ENCODE measurements at regions not wholly inside any gene's neighbourhood (a gene's known extent, or its start where the extent isn't known, plus 50 kb on each side); places are given as distances from the start of the nearest gene placed in this dataset.

- no peaks in the 10 kb centered on the region for H3K27me3 ChIP-seq (ENCODE audit: insufficient read depth, low read length)
Observed at GRCh38 chr5:163305655-163306054, 131.7 kb upstream of the CCNG1 start.

More at GRCh38 chr5:163305655-163306054, 131.7 kb upstream of the CCNG1 start:
- Histone ChIP-seq H2AFZ (ENCODE audit: low read length) (no peak overlapping the region), H3T11ph (ENCODE audit: low read length) (no peak overlapping the region), H3K18ac (ENCODE audit: insufficient read length, low read depth, low read length) (no peak overlapping the region), H3K79me1 (ENCODE audit: insufficient read depth, low read depth, low read length, poor library complexity, severe bottlenecking) (no peaks in the 10 kb centered on the region), H3K9me3 (ENCODE audit: control insufficient read depth, low read depth, low read length) (no peaks in the 10 kb centered on the region), H4K91ac (ENCODE audit: insufficient read length, low read depth, low read length) (no peak overlapping the region), H3K56ac (ENCODE audit: insufficient read length, low read depth, low read length) (no peak overlapping the region), H2AK5ac (ENCODE audit: insufficient read length, low read length) (no peak overlapping the region), H3K27ac (ENCODE audit: insufficient read length, low read depth, low read length) (no peak overlapping the region), H3K23ac (ENCODE audit: insufficient read length, low read depth, low read length) (no peak overlapping the region), H3K4me2 (ENCODE audit: insufficient read depth, insufficient read length, low read length) (no peak overlapping the region), H3K23me2 (ENCODE audit: insufficient read length, low read depth, low read length, poor library complexity, severe bottlenecking) (no peaks in the 10 kb centered on the region), H4K5ac (ENCODE audit: insufficient read length, low read depth, low read length) (no peak overlapping the region), H2BK12ac (ENCODE audit: insufficient read length, low read depth, low read length) (no peak overlapping the region), H2BK120ac (ENCODE audit: low read depth, low read length, poor library complexity, severe bottlenecking) (no peak overlapping the region), H4K20me1 (ENCODE audit: control insufficient read depth, insufficient read depth, insufficient read length) (no peaks in the 10 kb centered on the region), H3K4ac (ENCODE audit: low read depth, low read length) (no peak overlapping the region), H3K79me2 (ENCODE audit: insufficient read depth, low read length) (no peaks in the 10 kb centered on the region), H2BK15ac (ENCODE audit: low read depth, low read length) (no peak overlapping the region), H4K8ac (replicated peaks; ENCODE audit: insufficient read length, low read depth, low read length) (no peak overlapping the region), H2BK20ac (ENCODE audit: low read depth, low read length, poor library complexity, severe bottlenecking) (no peak overlapping the region), H2BK5ac (ENCODE audit: insufficient read length, low read length) (no peak overlapping the region), H3K4me1 (ENCODE audit: insufficient read depth, low read length) (no peaks in the 10 kb centered on the region), H3K9ac (ENCODE audit: extremely low read depth, insufficient read length, low read length) (no peak overlapping the region), H3K14ac (ENCODE audit: insufficient read depth, low read length) (no peak overlapping the region)
- no peak overlapping the region; a peak in 1 of 7 replicates for H3K27ac Mint-ChIP-seq
- no peak for TF ChIP-seq CTCF (conservative IDR thresholded peaks at IDR 0.05)
- no peaks in the 10 kb centered on the region; a peak in 1 of 4 replicates for H3K4me1 Mint-ChIP-seq
- DNase-seq = no peak
- no CpG with 5 or more reads among the region's 3 CpGs for WGBS (ENCODE audit: extremely low coverage, insufficient read length, low lambda C conversion rate)
- no peaks in the 10 kb centered on the region for H3K9me3 Mint-ChIP-seq
- no peaks in the 10 kb centered on the region for H3K27me3 Mint-ChIP-seq (ENCODE audit: low read depth)
- H3K4me3 Mint-ChIP-seq = no peak overlapping the region
- H3K36me3 Mint-ChIP-seq (ENCODE audit: insufficient read depth in 1 of 3, low read depth in 3 of 3) = peaks cover 0 to 2% (median 0%) of the 10 kb centered on the region in 3 experiments; a peak in 1 of 7 replicates
